Limb (tissue), 2 donors: ENCODE measurements at regions not wholly inside any gene's neighbourhood (a gene's known extent, or its start where the extent isn't known, plus 50 kb on each side); places are given as distances from the start of the nearest gene placed in this dataset.
"Not testable (repeated sequence)": the region's sequence is repeated elsewhere in the genome, so short reads cannot be mapped to it uniquely, and the experiment has no call there.

ENCODE experiments used
- DNase-seq, 2 donors: peaks; one replicate each; pipeline ENCODE4 v3.0.0-alpha.2; 2016; ENCODE audit errors: extremely low spot score in 2 of 2

- DNase-seq, result no peak
Measured at GRCh38 chr19:14328406-14328805, 52.8 kb upstream of the ADGRE5 start.

GRCh38 chr19:14327061-14327460, 54.2 kb upstream of the ADGRE5 start:
- DNase-seq, result not testable (repeated sequence)

DNA sequence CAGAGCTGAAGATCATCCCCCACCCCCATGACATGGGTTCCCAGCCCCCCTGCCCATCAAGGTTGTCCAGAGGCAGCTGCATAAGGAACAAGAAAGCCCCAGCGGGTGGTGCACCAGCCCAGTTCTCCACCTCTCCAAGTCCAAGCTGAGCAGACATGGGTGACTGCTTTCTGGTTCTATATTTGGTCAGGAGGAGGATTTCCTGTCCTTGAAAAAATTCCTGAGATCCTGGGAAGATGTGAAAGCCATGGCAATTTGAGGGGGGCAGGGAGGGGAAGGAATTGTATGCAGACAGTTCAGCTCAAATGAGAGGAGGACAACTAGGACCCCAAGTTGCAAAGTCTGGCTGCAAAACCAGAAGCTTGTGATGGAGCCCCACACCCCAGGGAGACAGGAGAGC, 55.4 kb upstream of the ADGRE5 start:
- no peak for DNase-seq

DNA sequence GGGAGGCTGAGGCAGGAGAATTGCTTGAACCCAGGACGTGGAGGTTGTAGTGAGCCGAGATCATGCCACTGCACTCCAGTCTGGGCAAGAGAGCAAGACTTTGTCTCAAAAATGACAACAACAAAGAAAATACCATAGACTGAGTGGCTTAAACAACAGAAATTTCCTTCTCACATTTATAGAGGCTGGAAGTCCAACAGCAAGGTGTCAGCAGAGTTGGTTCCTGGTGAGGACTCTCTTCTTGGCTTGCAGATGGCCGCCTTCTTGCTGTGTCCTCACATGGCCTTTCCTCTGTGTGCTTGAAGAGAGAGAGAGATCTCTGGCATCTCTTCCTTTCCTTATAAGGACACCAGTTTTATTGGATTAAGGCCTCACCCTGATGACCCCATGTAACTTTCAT, 56.1 kb upstream of the ADGRE5 start:
- no peak for DNase-seq

DNA sequence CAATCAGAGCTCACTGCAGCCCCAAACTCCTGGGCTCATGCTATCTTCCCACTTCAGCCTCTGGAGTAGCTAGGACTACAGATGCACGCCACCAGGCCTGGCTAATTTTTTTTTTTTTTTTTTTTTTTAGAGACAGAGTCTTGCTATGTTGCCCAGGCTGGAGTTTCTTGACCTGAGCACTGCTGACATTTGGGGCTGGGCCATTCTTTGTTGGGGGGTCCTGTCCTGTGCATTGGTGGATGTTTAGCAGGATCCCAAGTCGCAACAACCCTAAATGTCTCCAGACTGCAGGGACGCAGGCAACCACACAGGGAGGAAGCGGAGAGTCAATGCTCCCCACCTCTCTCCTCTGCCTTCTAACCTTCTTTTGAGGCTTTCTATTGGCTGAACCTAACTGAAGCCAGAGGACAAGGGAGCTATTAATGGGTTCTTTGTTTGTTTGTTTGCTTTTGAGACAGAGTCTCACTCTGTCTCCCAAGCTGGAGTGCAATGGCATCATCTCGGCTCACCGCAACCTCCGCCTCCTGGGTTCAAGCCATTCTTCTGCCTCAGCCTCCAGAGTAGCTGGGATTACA, 58.3 kb upstream of the ADGRE5 start:
- no peak for DNase-seq

GRCh38 chr19:14320253-14320652, 61.0 kb upstream of the ADGRE5 start:
- no peak for DNase-seq

GRCh38 chr19:14319720-14320119, 61.5 kb upstream of the ADGRE5 start:
- not testable (repeated sequence) for DNase-seq

DNA sequence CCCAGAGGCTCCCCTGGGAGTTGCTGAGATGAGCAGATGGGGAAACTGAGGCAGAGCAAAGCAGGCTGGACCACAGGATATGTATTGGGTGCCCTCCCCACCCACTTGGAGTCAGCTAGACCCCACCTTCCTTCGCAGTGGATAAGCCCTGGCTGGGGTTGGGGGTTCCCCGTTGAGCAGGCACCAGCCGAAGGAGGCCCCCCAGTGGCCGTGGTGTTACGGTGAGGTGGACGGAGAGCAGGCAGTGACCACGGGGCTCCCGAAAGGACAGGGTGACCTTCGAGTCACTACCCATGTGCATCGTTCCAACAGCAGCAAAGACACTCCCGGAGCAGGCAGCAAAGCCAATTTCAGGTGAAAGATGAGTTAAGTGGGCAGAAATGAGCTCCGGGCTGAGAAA, 62.4 kb upstream of the ADGRE5 start:
- DNase-seq, result no peak

- DNase-seq, result no peak
Measured at GRCh38 chr19:14317157-14317556, 64.1 kb upstream of the ADGRE5 start.

- DNase-seq, result no peak
Measured at GRCh38 chr19:14315433-14315832, 65.8 kb upstream of the ADGRE5 start.

DNA sequence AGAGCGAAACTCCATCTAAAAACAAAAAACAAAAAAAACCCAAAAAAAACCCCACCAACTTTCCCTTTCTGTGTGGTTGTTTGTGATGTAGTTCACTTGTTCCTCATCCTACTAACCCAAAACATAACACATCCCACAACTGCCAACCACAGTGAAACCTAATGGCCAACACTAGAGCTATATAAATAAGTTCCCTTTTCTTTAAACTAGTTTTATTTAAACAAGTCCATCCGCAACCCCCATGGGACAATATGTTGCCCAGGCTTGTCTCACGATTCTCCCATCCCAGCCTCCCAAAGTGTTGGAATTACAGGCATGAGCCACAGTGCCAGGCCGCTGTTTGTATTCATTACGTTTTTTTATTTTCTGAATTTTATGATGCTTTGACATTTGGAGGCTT, 71.2 kb upstream of the ADGRE5 start:
- no peak for DNase-seq

GRCh38 chr19:14305706-14306105, 75.5 kb upstream of the ADGRE5 start:
- no peak for DNase-seq

- no peak for DNase-seq
Measured at GRCh38 chr19:14301150-14301549, 80.1 kb upstream of the ADGRE5 start.

GRCh38 chr19:14300303-14300702, 80.9 kb upstream of the ADGRE5 start:
- DNase-seq, result no peak

DNA sequence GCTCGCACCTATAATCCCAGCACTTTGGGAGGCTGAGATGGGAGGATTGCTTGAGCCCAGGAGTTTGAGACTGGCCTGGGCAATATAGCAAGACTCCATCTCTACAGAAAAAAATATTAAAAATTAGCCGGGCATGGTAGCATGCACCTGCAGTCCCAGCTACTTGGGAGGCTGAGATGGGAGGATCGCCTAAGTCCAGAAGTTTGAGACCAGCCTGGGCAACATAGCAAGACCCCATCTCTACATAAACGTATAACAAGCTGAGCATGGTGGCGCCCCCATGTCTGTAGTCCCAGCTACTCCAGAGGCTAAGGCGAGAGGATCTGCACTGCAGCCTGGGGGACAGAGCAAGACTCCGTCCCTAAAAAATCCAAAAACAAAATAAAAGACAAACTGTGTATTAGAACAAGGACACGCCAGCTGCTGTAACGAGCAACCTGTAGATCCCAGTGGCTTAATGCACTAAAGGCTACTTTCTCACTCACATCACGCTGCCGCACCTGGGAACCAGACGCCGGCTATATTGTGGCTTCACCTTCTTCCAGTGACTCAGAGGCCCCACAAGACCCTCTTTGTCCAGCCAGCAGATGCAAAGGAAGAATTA, 81.9 kb upstream of the ADGRE5 start:
- not testable (repeated sequence) for DNase-seq

- DNase-seq, result peak in 1 of 2 donors; percentile 56
Measured at GRCh38 chr19:14297883-14298576, 83.2 kb upstream of the ADGRE5 start.

DNA sequence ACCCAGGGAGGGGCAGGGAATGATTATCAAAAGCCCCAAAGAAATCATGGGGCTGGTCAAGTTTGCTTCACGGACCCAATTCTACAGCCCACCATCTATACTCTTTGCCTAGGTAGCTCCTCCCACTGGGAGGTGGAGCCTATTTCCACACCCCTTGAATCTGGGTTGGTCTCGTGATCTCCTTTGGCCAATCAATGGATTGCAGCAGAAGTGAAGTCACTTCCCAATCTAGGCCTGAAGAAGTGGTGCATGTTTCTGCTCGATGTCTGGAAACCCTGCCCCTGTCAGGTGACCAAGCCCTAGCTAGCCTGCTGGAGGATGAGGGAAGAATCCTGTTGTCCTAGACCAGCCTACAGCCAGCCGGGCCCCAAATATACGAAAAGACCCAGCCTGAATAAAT, 86.3 kb upstream of the ADGRE5 start:
- not testable (repeated sequence) for DNase-seq

- DNase-seq, result not testable (repeated sequence)
Measured at GRCh38 chr19:14293816-14294170, 87.5 kb upstream of the ADGRE5 start.

DNA sequence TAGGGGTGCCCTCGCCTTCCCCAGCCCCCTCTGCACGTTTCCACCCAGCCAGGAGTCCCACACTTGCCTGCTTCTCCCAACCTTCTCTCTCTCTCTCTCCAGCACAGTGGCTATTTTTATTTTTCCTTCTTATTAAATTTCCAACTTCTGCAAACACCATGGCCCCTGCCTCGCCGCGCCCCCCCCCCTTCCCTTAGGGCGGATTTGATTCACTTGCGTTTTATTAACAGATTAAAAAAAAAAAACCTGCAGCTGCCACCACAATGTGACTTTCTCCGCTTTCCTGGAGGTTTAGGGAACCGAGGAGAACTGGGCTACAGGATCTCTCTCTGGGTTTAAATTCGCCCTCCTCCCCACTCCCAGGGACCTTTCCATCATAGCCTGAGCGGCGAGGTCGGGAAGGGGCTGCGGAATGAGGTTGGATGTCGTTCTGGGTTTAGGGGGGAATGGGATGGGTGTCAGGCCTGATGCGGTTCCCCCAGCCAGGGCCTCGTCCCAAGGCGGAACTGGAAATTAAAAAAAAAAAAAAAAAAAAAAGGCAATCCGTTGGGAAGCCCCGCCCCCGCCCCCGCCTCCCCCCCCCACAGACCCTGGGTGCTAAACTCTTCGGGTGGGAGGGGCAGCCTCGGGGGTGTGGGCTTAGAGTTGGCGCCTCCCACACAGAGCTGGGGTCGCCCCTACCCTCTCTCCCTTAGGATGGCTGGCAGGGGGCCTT, 87.3 kb upstream of the ADGRL1 start:
- DNase-seq, result peak; percentile 13 to 77

DNA sequence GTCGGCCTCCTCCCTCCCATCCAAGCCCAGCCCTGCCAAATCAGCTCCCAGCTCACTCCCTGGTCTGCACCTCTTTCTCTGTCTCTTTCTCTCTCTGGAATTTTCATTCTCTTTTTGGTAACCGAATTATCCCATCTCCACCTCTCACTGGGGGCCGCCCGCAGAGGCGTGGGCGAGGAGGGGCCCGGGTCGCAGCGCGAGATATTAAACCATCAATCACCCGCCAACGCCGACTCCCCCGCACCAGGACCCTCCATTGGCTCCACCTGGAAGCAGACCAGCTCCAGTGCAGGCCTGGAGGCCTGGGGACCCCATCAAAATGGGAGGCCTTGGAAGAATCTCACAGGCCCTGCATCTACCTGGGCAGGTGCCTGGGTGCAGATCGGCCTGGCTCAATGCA, 83.8 kb upstream of the ADGRL1 start:
- DNase-seq, result not testable (repeated sequence)

DNA sequence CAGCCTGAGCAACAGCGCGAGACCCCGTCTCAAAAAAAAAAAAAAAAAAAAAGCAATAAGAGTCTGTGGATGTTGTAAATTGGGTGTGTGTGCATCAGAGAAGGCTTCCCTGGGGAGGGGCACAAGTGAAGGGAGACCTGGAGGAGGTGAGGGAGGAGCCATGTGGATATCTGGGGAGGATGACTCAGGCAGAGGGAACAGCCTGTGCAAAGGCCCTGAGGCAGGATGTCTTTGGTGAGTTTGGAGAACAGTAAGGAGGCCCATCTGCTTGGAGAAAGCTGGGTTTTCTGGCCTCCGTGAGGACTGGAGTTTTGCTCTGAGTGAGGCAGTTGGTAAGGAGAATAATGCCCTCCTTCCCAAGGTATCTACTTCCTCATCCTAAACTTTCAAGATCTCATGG, 81.9 kb upstream of the ADGRL1 start:
- not testable (repeated sequence) for DNase-seq

DNA sequence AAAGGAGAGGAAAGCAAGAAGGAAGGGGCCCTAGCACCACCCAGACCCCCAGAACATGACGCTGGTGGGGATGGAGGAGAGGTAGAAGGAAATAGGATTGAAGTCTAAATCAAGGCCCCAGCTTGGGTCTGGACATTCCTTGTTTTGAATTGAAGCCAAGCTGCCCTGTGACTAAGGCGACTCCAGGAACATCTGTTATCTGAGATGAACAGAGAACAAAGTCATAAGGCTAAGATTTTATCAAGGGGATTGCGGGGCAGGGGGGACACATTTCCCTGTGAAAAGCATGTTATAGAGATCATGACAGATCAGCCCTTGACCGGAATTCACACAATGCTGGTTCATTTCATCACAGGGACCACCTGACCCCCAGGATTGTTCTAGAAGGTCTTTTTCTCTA, 80.6 kb upstream of the ADGRL1 start:
- DNase-seq, result not testable (repeated sequence)
